Hepatocyte (in vitro differentiated cells): ENCODE measurements at regions not wholly inside any gene's neighbourhood (a gene's known extent, or its start where the extent isn't known, plus 50 kb on each side); places are given as distances from the start of the nearest gene placed in this dataset.

ENCODE experiments used
- DNase-seq: peaks from one replicate; pipeline ENCODE4 v3.0.0-alpha.2; 2016; ENCODE audit warnings: low spot score
- H2AFZ ChIP-seq: fragments of 200-600 bp; sonication (generic); 2 replicates; pipeline ENCODE4 v1.6.0; 2016; ENCODE audit warnings: antibody characterized with exemption, mild to moderate bottlenecking
- H3K27ac ChIP-seq: fragments of 200-600 bp; sonication (generic); 2 replicates; pipeline ENCODE4 v1.5.1; 2016; ENCODE audit warnings: mild to moderate bottlenecking
- H3K27me3 ChIP-seq: fragments of 200-600 bp; sonication (generic); 2 replicates; pipeline ENCODE4 v1.6.1; 2016
- H3K36me3 ChIP-seq: fragments of 200-600 bp; sonication (generic); replicated peaks from 2 replicates; pipeline ENCODE4 v1.5.1; 2016; ENCODE audit warnings: low read depth; ENCODE audit not compliant: insufficient read depth
- H3K4me1 ChIP-seq: fragments of 200-600 bp; sonication (generic); 2 replicates; pipeline ENCODE4 v1.5.1; 2016; ENCODE audit warnings: mild to moderate bottlenecking, moderate library complexity; ENCODE audit not compliant: insufficient read depth
- H3K4me2 ChIP-seq: fragments of 200-600 bp; sonication (generic); 2 replicates; pipeline ENCODE4 v1.6.0; 2016
- H3K4me3 ChIP-seq: fragments of 200-600 bp; sonication (generic); 2 replicates; pipeline ENCODE4 v1.5.1; 2016; ENCODE audit warnings: mild to moderate bottlenecking
- H3K79me2 ChIP-seq: fragments of 200-600 bp; sonication (generic); 2 replicates; pipeline ENCODE4 v1.6.0; 2017; ENCODE audit warnings: mild to moderate bottlenecking
- H3K9me2 ChIP-seq: fragments of 200-600 bp; sonication (generic); replicated peaks from 2 replicates; pipeline ENCODE4 v1.6.0; 2017; ENCODE audit warnings: mild to moderate bottlenecking; ENCODE audit not compliant: insufficient read depth
- H3K9me3 ChIP-seq: fragments of 200-600 bp; sonication (generic); 2 replicates; pipeline ENCODE4 v1.5.1; 2016; ENCODE audit warnings: low read depth, mild to moderate bottlenecking
- H4K20me1 ChIP-seq: fragments of 200-600 bp; sonication (generic); 2 replicates; pipeline ENCODE4 v1.6.0; 2016; ENCODE audit warnings: mild to moderate bottlenecking; ENCODE audit not compliant: insufficient read depth, poor library complexity, severe bottlenecking
- CTCF ChIP-seq: fragments of 200-600 bp; sonication (generic); IDR thresholded peaks from 2 replicates; pipeline ENCODE4 v1.5.1; 2016; ENCODE audit warnings: antibody characterized with exemption, mild to moderate bottlenecking; ENCODE audit not compliant: poor library complexity
- EZH2 ChIP-seq: fragments of 200-600 bp; sonication (generic); IDR thresholded peaks from 2 replicates; pipeline ENCODE4 v1.6.1; 2016; ENCODE audit warnings: antibody characterized with exemption, mild to moderate bottlenecking, borderline replicate concordance
- EZH2phosphoT487 ChIP-seq: fragments of 200-600 bp; sonication (generic); IDR thresholded peaks from one replicate; pipeline ENCODE4 v1.6.1; 2018; ENCODE audit warnings: antibody characterized with exemption, mild to moderate bottlenecking, low read depth, moderate library complexity; ENCODE audit not compliant: unreplicated experiment, severe bottlenecking
- WGBS: methylation state at CpG from one replicate; pipeline ENCODE4 v1.1.6; 2016; ENCODE audit warnings: low lambda C conversion rate; ENCODE audit errors: missing lambda C conversion rate; 5-methylcytosine and 5-hydroxymethylcytosine counted together

DNA sequence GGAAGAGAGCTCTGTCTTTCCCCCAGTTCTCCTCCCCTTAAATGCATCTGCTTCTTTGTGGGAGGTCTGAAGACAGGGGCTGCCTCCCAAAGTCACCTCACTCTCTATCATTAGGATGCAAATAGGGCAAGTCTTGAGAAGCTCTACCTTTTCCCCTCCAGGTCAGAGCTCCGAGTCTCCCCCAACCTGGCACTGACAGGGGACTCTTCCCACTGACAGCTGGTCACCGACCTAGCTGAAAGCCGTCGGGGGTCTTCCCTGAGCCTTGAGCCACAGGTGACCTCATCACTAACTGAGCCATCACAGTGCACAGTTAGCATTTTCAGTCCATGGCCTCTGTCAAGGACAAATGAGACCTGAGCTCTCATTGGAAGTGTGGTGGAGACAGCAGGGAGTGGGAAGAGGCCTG, 386.7 kb downstream of the HACE1 start:
- DNase-seq = no peak
- no peaks in the 10 kb centered on the region for H3K36me3 ChIP-seq
- H3K4me2 ChIP-seq = peak overlapping the region; percentile 42
- no peaks in the 10 kb centered on the region for H4K20me1 ChIP-seq
- H3K4me1 ChIP-seq = no peaks in the 10 kb centered on the region
- H3K4me3 ChIP-seq = no peak overlapping the region
- no peaks in the 10 kb centered on the region for H3K9me3 ChIP-seq
- no peak overlapping the region for H2AFZ ChIP-seq
- no peak for TF ChIP-seq EZH2
- TF ChIP-seq CTCF = no peak
- TF ChIP-seq EZH2phosphoT487 = no peak
- no peaks in the 10 kb centered on the region for H3K79me2 ChIP-seq
- H3K9me2 ChIP-seq = no peaks in the 10 kb centered on the region
- no peaks in the 10 kb centered on the region for H3K27me3 ChIP-seq
- 44% methylated on average over 4 of the region's 4 CpGs for WGBS
- H3K27ac ChIP-seq = no peak overlapping the region

GRCh38 chr6:104472021-104472901, 387.5 kb downstream of the HACE1 start:
- Histone ChIP-seq H2AFZ (peak overlapping the region; percentile 27), H3K9me3 (no peaks in the 10 kb centered on the region), H4K20me1 (no peaks in the 10 kb centered on the region), H3K27ac (no peak overlapping the region), H3K79me2 (no peaks in the 10 kb centered on the region), H3K27me3 (no peaks in the 10 kb centered on the region), H3K36me3 (no peaks in the 10 kb centered on the region), H3K4me3 (no peak overlapping the region), H3K9me2 (no peaks in the 10 kb centered on the region), H3K4me2 (peak overlapping the region; percentile 42), H3K4me1 (no peaks in the 10 kb centered on the region)
- no peak for DNase-seq
- WGBS = 60% methylated on average over 9 of the region's 9 CpGs
- TF ChIP-seq EZH2phosphoT487 (no peak), EZH2 (no peak), CTCF (no peak)

DNA sequence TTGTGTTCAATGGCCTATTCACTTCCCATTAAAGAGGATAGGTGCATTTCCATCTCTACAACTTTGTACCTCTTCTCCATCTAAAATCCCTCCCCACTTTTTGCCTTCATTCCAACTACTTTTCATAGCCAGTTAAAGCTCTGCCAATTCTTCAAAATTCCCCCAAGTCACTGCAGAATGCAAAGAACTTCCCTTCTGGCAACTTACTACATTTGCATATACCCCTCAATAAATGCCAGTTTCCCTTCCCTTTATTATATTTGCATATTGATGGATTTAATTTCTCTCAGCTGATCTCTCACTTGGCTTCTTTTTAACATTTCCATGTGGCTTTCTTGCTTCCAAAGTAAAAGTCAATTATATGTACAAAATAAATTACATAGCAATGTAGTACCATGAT, 393.4 kb downstream of the HACE1 start:
- no peaks in the 10 kb centered on the region for H3K36me3 ChIP-seq
- no peak overlapping the region for H2AFZ ChIP-seq
- no peaks in the 10 kb centered on the region for H4K20me1 ChIP-seq
- H3K4me2 ChIP-seq = no peak overlapping the region
- no peaks in the 10 kb centered on the region for H3K79me2 ChIP-seq
- no peak overlapping the region for H3K27ac ChIP-seq
- no peaks in the 10 kb centered on the region for H3K27me3 ChIP-seq
- no peak for TF ChIP-seq EZH2phosphoT487
- no peak for TF ChIP-seq EZH2
- no peak for TF ChIP-seq CTCF
- DNase-seq = no peak
- H3K4me3 ChIP-seq = no peak overlapping the region
- no peaks in the 10 kb centered on the region for H3K4me1 ChIP-seq
- no peaks in the 10 kb centered on the region for H3K9me2 ChIP-seq
- H3K9me3 ChIP-seq = no peaks in the 10 kb centered on the region
